ENCODE measurements at regions not wholly inside any gene's neighbourhood (a gene's known extent, or its start where the extent isn't known, plus 50 kb on each side); places are given as distances from the start of the nearest gene placed in this dataset.

- no TSS peak for BruUV-seq (replicated peaks)
- no peak overlapping the region for H3K4me2 ChIP-seq (ENCODE audit: insufficient read depth, low read length)
- dilution Hi-C loops (cut with MboI; ENCODE audit: extremely low pct_ligation_motif_present, low sequenced_read_pairs) (no loop called here), intact Hi-C loops (cut with micrococcal nuclease) (no loop called here)
- POLR2A ChIA-PET = no interaction called here
- FAIRE-seq (no peak), DNase-seq (ENCODE audit: low read depth, low spot score) (no peak)
- CTCF ChIA-PET = interaction anchor here (0.9 to 1.2 kb wide), 4 partner anchors 8 to 39 kb away, joined by 3 to 5 read pairs (median 3); no protein-coding TSS in a partner anchor
- no peak overlapping the region for H2AFZ ChIP-seq (ENCODE audit: low read depth, low read length)
- no peak overlapping the region for H3K9ac ChIP-seq (replicated peaks; ENCODE audit: extremely low read depth, insufficient read depth, low read length)
- H4K20me1 ChIP-seq (replicated peaks; ENCODE audit: control insufficient read depth, extremely low read depth, insufficient read depth, low read length) = no peaks in the 10 kb centered on the region
- H3K9me1 ChIP-seq (replicated peaks; ENCODE audit: control insufficient read depth, extremely low read depth, insufficient read depth, low read length) = no peaks in the 10 kb centered on the region
- no peaks in the 10 kb centered on the region for H3K27me3 ChIP-seq (ENCODE audit: control insufficient read depth in 2 of 2, insufficient read depth in 2 of 2, low read length in 2 of 2)
- TF ChIP-seq MAX (IDR thresholded peaks at IDR 0.05; ENCODE audit: insufficient read depth, insufficient read length) = no peak
- no peak for TF ChIP-seq GATA2 (IDR thresholded peaks at IDR 0.05; ENCODE audit: insufficient read depth, insufficient read length, low read depth, low read length)
- no peak for TF ChIP-seq FOS (IDR thresholded peaks at IDR 0.05; ENCODE audit: borderline replicate concordance, insufficient read depth, low read length)
- TF ChIP-seq JUN (IDR thresholded peaks at IDR 0.05; ENCODE audit: borderline replicate concordance, insufficient read depth, insufficient read length, low read depth) = no peak
- no peak for TF ChIP-seq EZH2 (IDR thresholded peaks at IDR 0.05; ENCODE audit: borderline replicate concordance, low read depth, low read length, severe bottlenecking)
- no peak for TF ChIP-seq CTCF (IDR thresholded peaks at IDR 0.05; ENCODE audit: extremely low read depth in 1 of 2, insufficient read depth in 1 of 2, low read depth in 1 of 2, low read length in 2 of 2)
- no peak for TF ChIP-seq POLR2A (IDR thresholded peaks at IDR 0.05; ENCODE audit: low read depth, low read length)
- no peak for TF ChIP-seq MYC (IDR thresholded peaks at IDR 0.05; ENCODE audit: low read depth, low read length)
- no peaks in the 10 kb centered on the region for H3K79me2 ChIP-seq (ENCODE audit: control insufficient read depth, insufficient read depth, low read length)
- no peaks in the 10 kb centered on the region for H3K36me3 ChIP-seq (ENCODE audit: control insufficient read depth in 2 of 2, extremely low read depth in 1 of 2, insufficient read depth in 2 of 2, low read length in 2 of 2)
- no peaks in the 10 kb centered on the region for H3K4me1 ChIP-seq (ENCODE audit: control insufficient read depth, extremely low read depth, insufficient read depth, low read length)
- H3K4me3 ChIP-seq (replicated peaks in 1 of 3; ENCODE audit: insufficient read depth in 1 of 3, low read depth in 1 of 3, low read length in 3 of 3) = no peak overlapping the region
- no peaks in the 10 kb centered on the region for H3K9me3 ChIP-seq (replicated peaks; ENCODE audit: control insufficient read depth, insufficient read depth, low read length)
- no peak overlapping the region for H3K27ac ChIP-seq (ENCODE audit: insufficient read depth, low read depth, low read length)
Observed at GRCh38 chr13:34189946-34190345, 372.0 kb downstream of the RFC3 start.
